Right lobe of liver (tissue), 4 donors: ENCODE measurements at regions not wholly inside any gene's neighbourhood (a gene's known extent, or its start where the extent isn't known, plus 50 kb on each side); places are given as distances from the start of the nearest gene placed in this dataset.

ENCODE experiments used
- POLR2A ChIP-seq: fragments of 450-650 bp; IDR thresholded peaks from one replicate; pipeline ENCODE4 v1.6.1; 2017; ENCODE audit warnings: antibody characterized with exemption, mild to moderate bottlenecking
- TF ChIP-seq, protein P1 (sequence below), 4 donors: fragments of 200-600 bp in 3 of 4; fragments of 450-650 bp in 1 of 4; IDR thresholded peaks; one replicate each; pipeline versions ENCODE4 v1.5.1 to v1.8.0; 2016 to 2022; ENCODE audit warnings: antibody characterized with exemption in 4 of 4, mild to moderate bottlenecking in 2 of 4
- donor health status: DM: no; HTN: no; CAD: no.
- donor health status: DM: no; HTN: no; CAD: no.
- donor health status: DM: no; HTN: yes; CAD: no.

DNA sequence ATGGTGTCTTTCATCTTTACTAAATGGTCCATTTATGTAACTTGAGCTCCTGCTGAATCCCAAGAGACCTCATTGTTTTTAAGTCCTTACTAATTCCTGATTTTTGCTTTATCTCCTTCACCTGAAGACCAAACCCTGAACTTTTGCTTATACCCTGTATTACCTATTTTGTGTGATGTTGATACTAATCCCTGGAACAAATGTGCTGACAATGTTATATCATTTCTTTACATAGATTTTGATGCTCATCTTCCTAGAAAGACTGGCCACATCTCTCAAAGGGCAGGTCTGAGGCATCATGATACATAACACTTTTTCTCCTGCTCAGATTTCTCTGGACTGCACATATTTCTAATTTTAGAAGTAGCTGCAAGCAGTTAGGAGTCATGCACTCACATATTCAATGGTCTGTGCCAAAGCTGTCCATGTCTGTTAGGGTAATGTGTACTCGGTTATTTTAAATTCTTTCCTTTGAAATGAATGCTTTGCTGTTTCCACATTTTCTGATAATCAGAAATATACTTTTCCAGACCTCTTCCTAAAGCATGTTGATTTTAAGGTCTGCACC is 427.9 kb upstream of the HNRNPA3 start:
- TF ChIP-seq POLR2A, result no peak
- TF ChIP-seq, protein P1, sequence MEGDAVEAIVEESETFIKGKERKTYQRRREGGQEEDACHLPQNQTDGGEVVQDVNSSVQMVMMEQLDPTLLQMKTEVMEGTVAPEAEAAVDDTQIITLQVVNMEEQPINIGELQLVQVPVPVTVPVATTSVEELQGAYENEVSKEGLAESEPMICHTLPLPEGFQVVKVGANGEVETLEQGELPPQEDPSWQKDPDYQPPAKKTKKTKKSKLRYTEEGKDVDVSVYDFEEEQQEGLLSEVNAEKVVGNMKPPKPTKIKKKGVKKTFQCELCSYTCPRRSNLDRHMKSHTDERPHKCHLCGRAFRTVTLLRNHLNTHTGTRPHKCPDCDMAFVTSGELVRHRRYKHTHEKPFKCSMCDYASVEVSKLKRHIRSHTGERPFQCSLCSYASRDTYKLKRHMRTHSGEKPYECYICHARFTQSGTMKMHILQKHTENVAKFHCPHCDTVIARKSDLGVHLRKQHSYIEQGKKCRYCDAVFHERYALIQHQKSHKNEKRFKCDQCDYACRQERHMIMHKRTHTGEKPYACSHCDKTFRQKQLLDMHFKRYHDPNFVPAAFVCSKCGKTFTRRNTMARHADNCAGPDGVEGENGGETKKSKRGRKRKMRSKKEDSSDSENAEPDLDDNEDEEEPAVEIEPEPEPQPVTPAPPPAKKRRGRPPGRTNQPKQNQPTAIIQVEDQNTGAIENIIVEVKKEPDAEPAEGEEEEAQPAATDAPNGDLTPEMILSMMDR (IDR thresholded peaks at IDR 0.05), result no peak
